Stimulated activated CD4-positive, alpha-beta T cell treated with anti-CD3 and anti-CD28 coated beads, Interleukin-15, amount 100 ng/mL, for 48 hours (primary cell): ENCODE measurements at regions not wholly inside any gene's neighbourhood (a gene's known extent, or its start where the extent isn't known, plus 50 kb on each side); places are given as distances from the start of the nearest gene placed in this dataset.

Experiments used
- DNase-seq, 2 donors: peaks; one replicate each; pipeline ENCODE4 v3.0.0-alpha.2; 2020; ENCODE audit warnings: low read depth in 2 of 2

GRCh38 chr11:130773244-130773820 is 142.9 kb downstream of the SNX19 start:
- no peak for DNase-seq

GRCh38 chr11:130774703-130775102 is 141.6 kb downstream of the SNX19 start:
- no peak for DNase-seq

GRCh38 chr11:130775306-130776060 is 140.8 kb downstream of the SNX19 start:
- DNase-seq: no peak

- no peak for DNase-seq
These were observed 140.2 kb downstream of the SNX19 start for GRCh38 chr11:130776061-130776419.

DNA sequence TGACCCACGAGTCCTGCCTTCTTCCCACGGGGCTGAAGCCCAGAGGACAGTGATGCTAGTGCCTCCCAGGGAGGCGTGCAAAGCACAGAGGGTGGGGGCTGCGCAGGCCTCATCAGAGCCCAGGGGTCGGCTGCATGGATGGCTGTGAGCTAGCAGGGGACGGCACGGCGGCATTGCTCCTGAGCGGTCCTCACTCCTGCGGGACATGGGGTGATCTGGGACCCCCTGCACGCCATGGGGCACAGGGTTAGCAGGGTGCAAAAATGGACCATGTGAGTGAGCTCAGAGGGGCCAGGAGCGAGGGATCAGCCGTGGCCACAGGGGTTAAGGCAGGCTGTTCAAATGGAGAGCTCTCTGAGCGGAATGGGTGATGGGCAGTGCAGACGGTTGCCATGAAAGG is 138.3 kb downstream of the SNX19 start:
- no peak for DNase-seq

DNA sequence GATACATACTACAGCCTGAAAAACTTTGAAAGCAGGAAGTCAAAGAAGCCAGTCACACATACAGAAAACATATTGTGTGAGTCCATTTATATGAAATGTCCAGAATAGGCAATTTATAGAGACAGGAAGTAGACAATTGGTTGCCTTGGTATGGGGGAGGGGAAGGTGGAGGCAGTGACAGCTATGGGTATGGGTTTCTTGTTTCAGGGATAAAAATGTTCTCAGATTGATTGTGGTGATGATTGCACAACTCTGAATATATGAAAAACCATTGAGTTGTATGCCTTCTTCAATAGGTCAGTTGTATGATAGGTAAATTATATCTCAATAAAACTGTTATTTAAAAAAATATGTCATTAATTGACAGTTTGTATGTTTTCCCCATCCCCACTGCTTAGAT is 137.6 kb downstream of the SNX19 start:
- no peak for DNase-seq

GRCh38 chr11:130779267-130779666 is 137.0 kb downstream of the SNX19 start:
- DNase-seq: no peak

DNA sequence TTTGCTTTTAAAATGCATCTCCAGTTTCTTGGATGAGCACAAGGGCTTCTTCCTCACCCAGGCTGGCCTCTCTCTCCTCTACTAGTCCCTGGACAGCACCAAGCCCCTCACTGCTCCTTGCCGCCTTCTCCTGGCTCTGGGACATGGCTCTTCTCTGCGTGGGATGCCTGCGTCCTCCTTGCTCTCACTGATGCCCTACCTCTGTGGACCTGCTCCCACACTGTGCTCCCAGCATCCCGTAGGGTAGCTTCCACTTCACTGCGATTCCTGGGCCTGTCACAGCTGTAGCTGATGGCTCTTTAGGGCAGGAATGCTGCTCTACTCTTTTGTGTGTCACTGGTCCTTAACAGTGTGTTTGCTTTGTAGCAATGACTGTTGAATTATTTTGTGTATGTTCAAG is 136.3 kb downstream of the SNX19 start:
- DNase-seq: no peak

DNA sequence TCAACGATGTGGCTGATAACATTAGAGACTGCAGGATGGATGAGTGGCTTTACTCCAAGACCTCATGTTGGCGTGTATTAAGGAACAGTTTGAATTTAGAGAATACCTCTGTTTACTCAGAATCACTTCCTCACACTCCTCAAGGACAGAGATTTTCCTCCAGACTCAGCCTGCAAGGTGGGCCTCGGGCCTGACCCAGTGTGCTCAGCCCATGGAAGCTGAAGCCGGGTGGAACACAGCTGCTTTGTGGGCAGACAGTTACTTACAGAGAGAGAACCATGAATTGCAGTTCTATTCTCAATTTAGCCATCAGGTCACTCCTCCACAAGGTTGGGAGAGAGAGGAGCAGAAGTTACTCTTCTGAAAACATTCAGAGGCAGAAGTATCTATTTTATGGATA is 135.8 kb downstream of the SNX19 start:
- no peak for DNase-seq

DNA sequence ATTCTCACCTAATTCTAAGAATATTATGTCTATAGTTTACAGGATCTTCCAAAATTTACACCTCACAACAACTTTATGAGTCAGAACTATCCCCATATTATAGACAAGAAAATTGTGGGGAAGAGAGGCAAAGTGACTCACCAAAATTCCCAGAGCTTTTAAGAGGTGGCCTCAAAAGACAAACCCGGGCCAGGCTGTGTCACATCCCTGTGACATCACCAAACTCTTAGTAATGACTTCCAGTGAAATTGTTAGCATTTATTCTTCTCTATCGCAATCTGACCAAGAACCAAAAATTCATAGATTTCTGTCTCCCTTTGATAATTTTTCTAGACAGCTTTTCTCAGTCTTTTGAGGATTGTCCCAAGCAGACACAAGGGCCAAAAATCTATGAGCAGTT is 134.3 kb downstream of the SNX19 start:
- DNase-seq: no peak

- DNase-seq: no peak
These were observed 133.7 kb downstream of the SNX19 start for GRCh38 chr11:130782361-130783222.

GRCh38 chr11:130783323-130783722 is 133.0 kb downstream of the SNX19 start:
- DNase-seq: no peak

- no peak for DNase-seq
These were observed 130.7 kb downstream of the SNX19 start for GRCh38 chr11:130785380-130786116.

- no peak for DNase-seq
These were observed 129.7 kb downstream of the SNX19 start for GRCh38 chr11:130786586-130786985.

DNA sequence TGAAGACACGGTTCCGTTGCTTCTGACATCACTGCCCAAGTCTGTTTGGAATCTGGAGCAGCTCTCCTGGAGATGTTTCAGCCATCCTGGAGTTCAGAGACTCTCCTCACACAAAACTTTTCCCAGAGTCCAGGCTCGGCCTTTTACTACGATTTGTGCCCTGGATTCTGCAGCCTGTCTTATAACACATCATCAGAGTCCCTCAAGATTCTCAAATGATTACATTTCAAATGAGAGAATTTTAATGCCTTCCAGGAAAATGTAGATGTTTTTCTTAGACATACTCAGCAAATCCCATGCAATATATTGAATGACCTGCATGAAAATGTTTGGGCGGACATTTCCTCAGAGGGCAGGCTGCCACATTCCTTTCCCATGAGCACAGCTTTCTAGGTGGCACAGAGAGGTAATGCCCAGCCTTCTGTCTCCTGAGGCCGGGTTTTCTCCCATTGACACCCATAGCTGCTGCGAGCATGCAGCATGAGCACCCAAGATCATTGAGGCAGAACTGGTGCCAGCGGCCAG is 129.1 kb downstream of the SNX19 start:
- no peak for DNase-seq

GRCh38 chr11:130787973-130788570 is 128.2 kb downstream of the SNX19 start:
- DNase-seq: no peak

- no peak for DNase-seq
These were observed 127.1 kb downstream of the SNX19 start for GRCh38 chr11:130789056-130789640.

DNA sequence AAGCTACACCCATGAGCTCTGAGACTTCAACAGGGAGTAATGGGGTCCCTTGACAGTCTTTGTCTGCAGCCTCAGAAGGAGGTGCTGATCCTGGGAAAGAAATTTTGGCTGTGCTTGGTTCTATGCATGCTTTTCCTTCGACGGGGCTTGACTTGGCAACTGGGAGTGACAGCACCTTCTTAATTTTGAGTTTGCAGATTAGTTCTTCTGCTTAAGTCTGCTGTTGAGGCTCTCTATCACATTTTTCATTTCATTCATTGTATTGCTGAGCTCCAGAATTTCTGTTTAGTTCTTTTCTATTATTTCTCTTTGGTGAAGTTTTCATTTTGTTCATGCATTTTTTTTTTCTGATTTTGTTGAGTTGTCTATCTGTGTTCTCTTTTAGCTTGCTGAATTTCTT is 125.6 kb downstream of the SNX19 start:
- no peak for DNase-seq

DNA sequence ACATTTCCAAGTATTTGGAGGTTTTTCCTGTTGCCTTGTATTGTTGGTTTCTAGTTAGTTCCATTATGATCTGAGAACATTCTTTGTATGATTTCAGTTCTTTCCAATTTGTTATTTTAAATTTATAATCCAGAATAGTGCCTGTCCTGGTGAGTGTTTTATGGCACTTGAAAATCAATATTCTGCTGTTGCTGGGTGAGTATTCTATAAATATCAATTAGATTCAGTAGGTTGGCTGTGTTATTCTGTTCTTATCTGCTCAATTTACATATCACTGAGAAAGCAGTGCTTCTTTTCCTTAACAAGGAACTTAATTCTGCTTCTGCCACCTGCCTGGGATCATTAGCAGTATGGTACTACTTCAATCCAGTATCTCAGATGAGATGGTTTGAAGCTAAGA is 123.5 kb downstream of the SNX19 start:
- no peak for DNase-seq

DNA sequence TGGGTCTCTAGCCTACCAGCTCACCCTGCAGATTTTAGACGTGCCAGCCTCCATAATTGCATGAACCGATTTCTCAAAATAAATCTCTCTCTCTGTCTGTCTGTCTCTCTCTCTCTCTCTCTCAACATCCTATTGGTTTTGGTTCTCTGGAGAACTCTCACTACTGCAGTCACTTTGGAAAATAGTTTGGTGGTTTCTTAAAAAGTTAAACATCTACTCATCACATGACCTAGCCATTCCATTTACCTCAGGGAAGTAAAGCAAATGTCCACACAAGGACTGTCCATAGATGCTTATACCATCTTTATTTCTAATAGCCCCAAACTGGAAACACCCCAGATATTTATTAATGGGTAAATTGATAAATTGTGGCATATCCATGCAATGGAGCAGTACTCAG is 119.5 kb downstream of the SNX19 start:
- DNase-seq: no peak

DNA sequence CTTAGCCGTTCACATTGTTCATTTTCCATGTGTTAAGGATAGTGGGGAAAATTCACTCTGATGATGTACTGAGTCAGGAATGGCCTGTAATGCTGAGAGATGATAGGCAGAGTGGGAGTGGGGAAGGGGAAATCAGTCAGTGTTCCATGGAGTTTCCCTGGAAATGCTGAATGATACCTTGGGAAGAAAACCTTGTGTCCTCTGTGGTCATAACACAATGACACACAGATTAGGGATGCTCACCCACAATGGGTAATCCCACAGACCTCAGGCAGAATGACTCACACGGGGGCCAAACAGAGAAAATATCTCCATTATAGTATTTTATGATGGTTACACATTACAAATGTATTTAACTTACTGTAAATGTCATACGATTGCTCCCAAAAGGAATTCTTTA is 118.0 kb downstream of the SNX19 start:
- no peak for DNase-seq
